Stimulated activated CD8-positive, alpha-beta memory T cell treated with anti-CD3 and anti-CD28 coated beads, Interleukin-15, amount 100 ng/mL, for 1 hour (primary cell): ENCODE measurements at regions not wholly inside any gene's neighbourhood (a gene's known extent, or its start where the extent isn't known, plus 50 kb on each side); places are given as distances from the start of the nearest gene placed in this dataset.

ENCODE experiments used
- DNase-seq: peaks from one replicate; pipeline ENCODE4 v3.0.0-alpha.2; 2020; ENCODE audit warnings: low read depth

- no peak for DNase-seq
Observed at GRCh38 chr14:95442016-95442632, 74.3 kb downstream of the SYNE3 start.

- no peak for DNase-seq
Observed at GRCh38 chr14:95440951-95441350, 75.5 kb downstream of the SYNE3 start.

DNA sequence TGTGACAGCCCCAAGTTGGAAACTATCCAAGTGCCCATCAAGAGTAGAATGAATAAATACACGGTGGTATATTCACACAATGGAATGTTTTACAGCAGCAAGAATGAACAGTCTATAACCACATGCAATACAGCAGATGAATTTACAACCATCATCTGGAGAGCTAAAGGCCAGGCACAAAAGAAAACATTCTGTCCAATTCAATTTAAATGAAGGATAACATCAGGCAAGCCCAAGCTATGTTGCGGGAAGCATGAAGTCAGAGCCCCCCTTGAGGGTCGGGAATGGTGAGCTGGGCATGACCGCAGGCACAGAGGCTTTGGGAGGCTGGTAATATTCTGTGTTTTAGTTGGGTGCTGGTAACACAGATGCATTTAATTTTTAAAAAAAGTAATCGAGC lies 76.0 kb downstream of the SYNE3 start:
- no peak for DNase-seq

GRCh38 chr14:95439881-95440280 lies 76.6 kb downstream of the SYNE3 start:
- DNase-seq = no peak

GRCh38 chr14:95437715-95438114 lies 78.7 kb downstream of the SYNE3 start:
- DNase-seq = no peak

DNA sequence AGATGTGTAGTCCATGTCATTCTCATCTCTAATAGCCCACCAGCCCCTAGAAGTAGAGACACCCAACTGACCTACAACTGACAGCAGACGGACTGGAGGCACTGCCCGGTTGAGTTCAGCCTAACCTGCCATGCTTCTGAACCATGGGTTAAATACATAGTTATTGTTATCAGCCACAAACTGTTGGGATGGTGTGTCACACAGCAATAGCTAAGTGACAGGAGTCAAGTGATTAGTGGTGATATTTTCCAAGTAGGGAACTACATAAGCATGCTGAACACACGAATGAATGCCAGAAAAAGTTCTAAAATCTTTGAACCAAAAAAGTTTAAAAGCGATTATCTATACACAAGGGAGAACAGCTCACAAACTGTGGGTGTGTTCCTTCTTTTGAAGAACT lies 80.1 kb downstream of the SYNE3 start:
- DNase-seq = no peak

- DNase-seq = no peak
Observed at GRCh38 chr14:95434121-95434520, 82.3 kb downstream of the SYNE3 start.

DNA sequence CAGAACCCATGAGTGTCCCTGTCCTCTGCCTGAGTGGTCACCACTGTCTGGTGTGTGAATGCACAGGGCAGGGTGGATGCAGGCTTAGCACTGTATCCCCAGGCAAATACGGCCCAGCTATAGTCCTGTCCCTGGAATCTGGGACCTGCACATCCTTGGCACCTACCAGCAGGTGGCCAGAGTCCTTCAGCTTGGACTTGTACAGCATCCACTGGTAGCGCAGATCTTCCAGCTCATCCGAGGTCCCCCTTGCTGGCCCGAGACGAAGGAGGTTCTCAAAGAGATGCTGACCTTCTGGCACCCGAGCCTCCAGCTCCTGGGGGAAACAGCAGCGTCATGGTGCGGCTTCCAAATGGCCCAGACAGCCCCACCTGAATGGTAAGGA lies 83.4 kb downstream of the SYNE3 start:
- DNase-seq = no peak

GRCh38 chr14:95432144-95433093 lies 84.0 kb downstream of the SYNE3 start:
- DNase-seq = no peak

DNA sequence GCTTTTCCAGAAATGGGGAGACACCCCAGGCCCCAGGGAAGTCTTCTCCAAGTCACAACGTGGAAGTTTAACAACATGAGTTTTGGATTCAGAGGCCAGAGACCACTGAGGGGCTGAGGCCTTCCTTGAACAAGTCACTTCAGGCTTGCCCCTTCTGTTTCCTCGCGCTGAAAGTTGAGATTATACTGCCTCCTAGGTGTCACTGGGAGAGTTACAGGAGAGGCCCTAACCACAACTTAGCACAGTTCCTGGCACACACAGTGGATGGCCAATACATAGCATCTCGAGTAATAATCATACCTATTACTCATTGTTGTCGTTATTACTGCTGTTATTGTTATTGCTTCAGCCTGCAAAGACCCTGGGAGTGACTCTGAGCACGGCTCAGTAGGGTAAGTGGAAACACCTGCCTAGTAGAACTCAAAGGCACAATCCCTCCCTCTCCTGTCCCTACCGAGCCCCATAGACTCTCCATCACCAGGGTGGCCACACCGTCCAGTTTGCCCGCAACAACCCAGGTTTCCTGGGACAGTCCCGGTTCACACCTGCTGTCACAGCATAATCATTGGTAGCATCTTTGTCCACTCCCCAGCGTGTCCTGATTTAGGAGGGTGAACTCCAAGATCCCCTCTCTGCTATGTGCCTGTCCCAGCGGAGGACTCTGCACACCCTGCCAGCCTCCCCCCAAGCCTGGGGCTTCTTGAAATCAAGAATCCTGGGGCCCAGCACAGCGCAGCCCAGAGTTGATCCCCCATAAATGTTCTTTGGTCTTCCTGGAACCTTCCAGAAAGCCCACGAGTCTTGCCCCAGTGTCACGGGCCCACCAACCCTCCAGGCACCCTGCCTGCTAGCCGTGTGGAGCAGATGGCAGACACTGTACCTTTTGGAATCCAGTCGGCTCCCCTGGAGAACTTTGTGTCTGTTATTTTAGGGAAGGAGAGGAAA lies 85.0 kb downstream of the SYNE3 start:
- DNase-seq = no peak

GRCh38 chr14:95428557-95428956 lies 87.9 kb downstream of the SYNE3 start:
- DNase-seq = no peak

DNA sequence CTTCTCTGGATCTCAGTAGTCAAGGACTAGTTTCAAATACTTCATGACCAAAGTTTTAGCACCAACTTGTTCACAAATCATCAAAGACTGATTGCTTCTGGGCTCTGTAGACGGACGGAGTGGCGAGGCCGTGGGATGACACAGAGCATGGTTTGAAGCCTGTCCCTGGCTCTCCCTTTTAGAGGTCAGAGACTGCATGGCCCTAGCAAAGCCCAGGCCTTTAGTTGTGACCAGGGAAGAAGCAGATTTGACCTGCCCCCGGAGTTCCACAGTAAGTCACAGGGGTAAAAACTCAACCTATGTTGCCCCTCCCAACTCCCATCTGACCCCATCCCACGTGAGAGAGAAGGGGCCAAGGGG lies 90.4 kb downstream of the SYNE3 start:
- DNase-seq = no peak

- DNase-seq = no peak
Observed at GRCh38 chr14:95425369-95426115, 90.9 kb downstream of the SYNE3 start.

GRCh38 chr14:95424529-95424928 lies 91.9 kb downstream of the SYNE3 start:
- no peak for DNase-seq

GRCh38 chr14:95421741-95422140 lies 94.7 kb downstream of the SYNE3 start:
- no peak for DNase-seq

GRCh38 chr14:95420060-95420459 lies 96.4 kb downstream of the SYNE3 start:
- no peak for DNase-seq

- DNase-seq = no peak
Observed at GRCh38 chr14:95419569-95419968, 96.9 kb downstream of the SYNE3 start.

GRCh38 chr14:95418858-95419257 lies 97.6 kb downstream of the SYNE3 start:
- DNase-seq = no peak

- no peak for DNase-seq
Observed at GRCh38 chr14:95417492-95417891, 97.8 kb upstream of the CLMN start.

DNA sequence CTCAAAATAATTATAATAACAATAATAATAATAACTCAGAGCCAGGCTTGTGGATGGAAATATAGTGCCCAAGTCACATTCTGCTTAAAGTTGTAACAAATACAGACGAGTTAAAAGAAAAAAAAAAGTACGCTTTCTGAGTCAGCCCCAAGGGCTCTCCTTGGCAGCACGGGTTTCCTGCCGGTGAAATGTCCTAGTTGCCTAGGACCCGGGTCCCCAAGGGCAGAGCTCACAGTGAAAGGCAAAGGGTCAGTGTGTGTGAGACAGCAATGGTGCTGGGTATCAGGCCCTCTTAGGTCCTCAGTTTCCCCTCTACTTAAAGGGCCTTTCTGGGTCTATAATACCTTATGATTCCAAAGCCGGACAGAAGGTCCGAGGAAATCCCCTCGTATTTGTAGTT lies 96.3 kb upstream of the CLMN start:
- DNase-seq = no peak

DNA sequence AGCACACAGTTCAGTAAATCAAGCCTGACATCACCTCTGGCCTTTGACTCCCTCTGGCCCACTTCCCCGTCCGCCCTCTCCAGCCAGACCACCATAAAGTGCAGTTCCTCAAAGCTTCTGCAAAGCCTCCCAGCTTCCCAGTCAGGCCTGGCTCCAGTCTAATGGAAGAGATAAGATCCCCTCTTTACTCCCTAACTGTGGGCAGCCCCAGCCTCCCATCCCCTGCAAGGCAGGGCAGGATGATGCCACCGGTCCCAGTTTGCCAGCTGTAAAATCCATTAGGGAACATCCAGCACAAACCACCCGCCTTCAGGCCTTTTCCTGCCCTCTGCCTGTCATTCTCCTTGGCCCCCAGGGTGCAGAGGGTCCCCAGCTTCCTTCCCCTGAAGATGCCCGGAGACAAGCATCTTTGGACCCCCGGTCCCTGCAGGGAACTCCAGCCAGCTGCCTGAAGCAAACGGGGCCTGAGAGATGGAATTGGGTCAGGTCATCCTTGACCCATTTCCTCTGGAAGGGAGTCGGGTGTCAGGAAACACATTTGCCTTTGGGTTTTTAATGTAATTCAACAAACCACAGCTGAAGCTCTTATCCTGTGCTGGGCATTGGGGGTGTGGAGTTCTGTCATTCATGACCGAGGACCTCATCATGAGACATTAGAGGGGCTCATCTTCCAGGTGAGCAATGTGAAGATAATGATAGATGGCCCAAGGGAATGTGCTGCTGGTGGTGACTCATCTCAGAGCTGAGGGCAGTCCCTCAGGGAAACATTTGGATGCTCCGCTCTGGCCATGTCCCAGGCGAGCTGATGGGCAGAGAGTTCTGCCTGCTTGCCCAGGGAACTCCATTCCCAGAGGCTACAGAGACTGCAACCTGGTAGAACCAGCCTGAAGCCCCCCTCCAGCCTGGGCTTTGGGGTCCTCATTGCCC lies 93.8 kb upstream of the CLMN start:
- DNase-seq = no peak
